ENCODE measurements at regions not wholly inside any gene's neighbourhood (a gene's known extent, or its start where the extent isn't known, plus 50 kb on each side); places are given as distances from the start of the nearest gene placed in this dataset.

DNA sequence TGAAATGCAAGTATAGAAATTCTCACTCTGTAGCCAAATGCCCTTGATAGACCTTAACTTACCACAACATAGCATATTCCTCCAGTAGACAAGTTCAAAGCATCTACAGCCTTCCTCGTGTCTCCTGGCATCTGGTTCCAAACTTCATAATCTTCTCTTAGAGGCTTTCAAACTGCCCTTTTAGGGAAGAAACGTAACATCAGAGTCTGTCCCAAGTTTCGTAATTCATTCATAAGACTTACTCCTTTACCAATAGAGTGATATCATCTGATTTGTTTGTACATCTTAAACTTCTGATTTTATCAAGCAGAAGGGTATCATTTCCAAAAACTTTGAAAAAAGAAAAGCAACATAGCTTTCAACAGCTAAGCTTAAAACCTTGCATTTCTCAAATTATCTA lies 137.4 kb downstream of the SPRY2 start:
- DNase-seq (no peak), ATAC-seq (ENCODE audit: low read depth) (no peak)
- H3K14ac ChIP-seq (replicated peaks; ENCODE audit: low read depth, low read length) = no peak overlapping the region
- no peak overlapping the region for H2AK5ac ChIP-seq (ENCODE audit: low read depth, low read length)
- no peaks in the 10 kb centered on the region for H3K9me1 ChIP-seq (ENCODE audit: insufficient read depth, low read length)
- no peak overlapping the region for H3K4me2 ChIP-seq (ENCODE audit: low read depth, low read length)
- H3K23ac ChIP-seq (ENCODE audit: low read depth, low read length) = no peak overlapping the region
- no peak overlapping the region for H3K18ac ChIP-seq (ENCODE audit: low read depth, low read length)
- no peaks in the 10 kb centered on the region for H3K9me3 ChIP-seq (ENCODE audit: control insufficient read depth, insufficient read depth, low read length)
- no peak overlapping the region for H4K5ac ChIP-seq (ENCODE audit: low read depth, low read length)
- WGBS, 2 experiments (ENCODE audit: extremely low coverage in 2 of 2, insufficient read length in 1 of 2) = no CpG with 5 or more reads among the region's 3 CpGs
- dilution Hi-C loops (cut with HindIII; ENCODE audit: low sequenced_read_pairs, unreplicated experiment) (no loop called here), intact Hi-C loops (cut with micrococcal nuclease) (no loop called here), in situ Hi-C loops (cut with MboI; ENCODE audit: low sequenced_read_pairs) (no loop called here)
- ChIA-PET CTCF (no interaction called here), POLR2A (ENCODE audit: unreplicated experiment) (no interaction called here)
- H2BK15ac ChIP-seq (ENCODE audit: low read depth, low read length) = no peak overlapping the region
- H3K27ac ChIP-seq (ENCODE audit: insufficient read depth, low read length) = no peak overlapping the region
- no peak overlapping the region for H2BK5ac ChIP-seq (ENCODE audit: low read depth, low read length, poor library complexity, severe bottlenecking)
- H3K27me3 ChIP-seq (ENCODE audit: control insufficient read depth, insufficient read depth, low read length) = no peaks in the 10 kb centered on the region
- TF ChIP-seq CEBPB (IDR thresholded peaks at IDR 0.05; ENCODE audit: low read depth, low read length) = no peak
- TF ChIP-seq RCOR1 (IDR thresholded peaks at IDR 0.05; ENCODE audit: insufficient replicate concordance, low read length) = no peak
- no peak for TF ChIP-seq RAD21 (IDR thresholded peaks at IDR 0.05; ENCODE audit: low read length)
- TF ChIP-seq, protein P1, sequence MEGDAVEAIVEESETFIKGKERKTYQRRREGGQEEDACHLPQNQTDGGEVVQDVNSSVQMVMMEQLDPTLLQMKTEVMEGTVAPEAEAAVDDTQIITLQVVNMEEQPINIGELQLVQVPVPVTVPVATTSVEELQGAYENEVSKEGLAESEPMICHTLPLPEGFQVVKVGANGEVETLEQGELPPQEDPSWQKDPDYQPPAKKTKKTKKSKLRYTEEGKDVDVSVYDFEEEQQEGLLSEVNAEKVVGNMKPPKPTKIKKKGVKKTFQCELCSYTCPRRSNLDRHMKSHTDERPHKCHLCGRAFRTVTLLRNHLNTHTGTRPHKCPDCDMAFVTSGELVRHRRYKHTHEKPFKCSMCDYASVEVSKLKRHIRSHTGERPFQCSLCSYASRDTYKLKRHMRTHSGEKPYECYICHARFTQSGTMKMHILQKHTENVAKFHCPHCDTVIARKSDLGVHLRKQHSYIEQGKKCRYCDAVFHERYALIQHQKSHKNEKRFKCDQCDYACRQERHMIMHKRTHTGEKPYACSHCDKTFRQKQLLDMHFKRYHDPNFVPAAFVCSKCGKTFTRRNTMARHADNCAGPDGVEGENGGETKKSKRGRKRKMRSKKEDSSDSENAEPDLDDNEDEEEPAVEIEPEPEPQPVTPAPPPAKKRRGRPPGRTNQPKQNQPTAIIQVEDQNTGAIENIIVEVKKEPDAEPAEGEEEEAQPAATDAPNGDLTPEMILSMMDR (conservative IDR thresholded peaks at IDR 0.05; ENCODE audit: low read depth, low read length) = no peak
- no peak for TF ChIP-seq NFE2L2 (IDR thresholded peaks at IDR 0.05; ENCODE audit: low read depth, low read length)
- no peak for TF ChIP-seq SMC3 (IDR thresholded peaks at IDR 0.05; ENCODE audit: low read depth, low read length)
- no peak for TF ChIP-seq FOS (IDR thresholded peaks at IDR 0.05; ENCODE audit: low read depth, low read length)
- no peak for TF ChIP-seq CHD1 (IDR thresholded peaks at IDR 0.05; ENCODE audit: low read depth, low read length)
- TF ChIP-seq, protein P2, sequence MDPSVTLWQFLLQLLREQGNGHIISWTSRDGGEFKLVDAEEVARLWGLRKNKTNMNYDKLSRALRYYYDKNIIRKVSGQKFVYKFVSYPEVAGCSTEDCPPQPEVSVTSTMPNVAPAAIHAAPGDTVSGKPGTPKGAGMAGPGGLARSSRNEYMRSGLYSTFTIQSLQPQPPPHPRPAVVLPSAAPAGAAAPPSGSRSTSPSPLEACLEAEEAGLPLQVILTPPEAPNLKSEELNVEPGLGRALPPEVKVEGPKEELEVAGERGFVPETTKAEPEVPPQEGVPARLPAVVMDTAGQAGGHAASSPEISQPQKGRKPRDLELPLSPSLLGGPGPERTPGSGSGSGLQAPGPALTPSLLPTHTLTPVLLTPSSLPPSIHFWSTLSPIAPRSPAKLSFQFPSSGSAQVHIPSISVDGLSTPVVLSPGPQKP (IDR thresholded peaks at IDR 0.05; ENCODE audit: borderline replicate concordance, low read depth, low read length) = no peak
- no peak for TF ChIP-seq MAZ (IDR thresholded peaks at IDR 0.05; ENCODE audit: borderline replicate concordance, low read depth, low read length)
- TF ChIP-seq BHLHE40 (IDR thresholded peaks at IDR 0.05; ENCODE audit: low read depth, low read length) = no peak
- TF ChIP-seq POLR2A (IDR thresholded peaks at IDR 0.05; ENCODE audit: low read depth, low read length) = no peak
- BruUV-seq (replicated peaks) = no TSS peak
- H2AFZ ChIP-seq (replicated peaks; ENCODE audit: low read length, poor library complexity) = no peak overlapping the region
- H3K36me3 ChIP-seq (ENCODE audit: control insufficient read depth, insufficient read depth, low read length) = no peaks in the 10 kb centered on the region
- no peak overlapping the region for H3K4me3 ChIP-seq (ENCODE audit: insufficient read depth, low read depth, low read length)
- H3K79me1 ChIP-seq (ENCODE audit: low read depth in 1 of 2, low read length in 2 of 2) = no peaks in the 10 kb centered on the region
- H4K8ac ChIP-seq (ENCODE audit: low read depth in 2 of 2, low read length in 2 of 2) = no peak overlapping the region
- H2BK20ac ChIP-seq (ENCODE audit: low read depth, low read length) = no peak overlapping the region
- no peak overlapping the region for H3K9ac ChIP-seq (ENCODE audit: low read depth, low read length)
- H4K91ac ChIP-seq (ENCODE audit: insufficient read depth, low read depth, low read length) = no peak overlapping the region
- H3K56ac ChIP-seq (ENCODE audit: extremely low read depth, insufficient read depth, low read length) = no peak overlapping the region
- no peak overlapping the region for H2BK120ac ChIP-seq (ENCODE audit: low read depth, low read length)
- no peaks in the 10 kb centered on the region for H4K20me1 ChIP-seq (ENCODE audit: insufficient read depth, low read length)
- H2AK9ac ChIP-seq (replicated peaks; ENCODE audit: low read depth, low read length, poor library complexity) = no peak overlapping the region
- no peak overlapping the region for H3K4ac ChIP-seq (ENCODE audit: low read depth, low read length)
- no peaks in the 10 kb centered on the region for H3K4me1 ChIP-seq (ENCODE audit: control insufficient read depth, insufficient read depth, low read length)

Data from IMR-90 (cell line).